Activated naive CD8-positive, alpha-beta T cell treated with anti-CD3 and anti-CD28 coated beads, Interleukin-2, amount 10 ng/mL, durations not matched to agents 7 days and 5 days (primary cell): ENCODE measurements at regions not wholly inside any gene's neighbourhood (a gene's known extent, or its start where the extent isn't known, plus 50 kb on each side); places are given as distances from the start of the nearest gene placed in this dataset.
"Not testable (repeated sequence)": the region's sequence is repeated elsewhere in the genome, so short reads cannot be mapped to it uniquely, and the experiment has no call there.

Source experiments
- ATAC-seq: fragments of 150-1000 bp; cut with Tn5 transposase; one replicate; pipeline ENCODE4 v1.10.0; 2021; ENCODE audit warnings: low read depth, moderate library complexity
- POLR2A ChIA-PET: fragments of 350-600 bp; sonication (Branson Sonifier 250); formaldehyde crosslinking; loops from one replicate; lab custom pipeline; 2021; ENCODE audit warnings: antibody characterized with exemption; lab: Charles Lee
- DNase-seq: peaks from one replicate; pipeline ENCODE4 v3.0.0; 2021
- H3K27ac Mint-ChIP-seq: one replicate; pipeline ENCODE4 v1.8.0; 2022; ENCODE audit warnings: mild to moderate bottlenecking, mixed read lengths
- H3K27me3 Mint-ChIP-seq: one replicate; pipeline ENCODE4 v1.8.0; 2022; ENCODE audit warnings: mild to moderate bottlenecking, moderate library complexity, mixed read lengths
- H3K36me3 Mint-ChIP-seq: one replicate; pipeline ENCODE4 v1.8.0; 2021; ENCODE audit warnings: mild to moderate bottlenecking, mixed read lengths
- H3K4me1 Mint-ChIP-seq: one replicate; pipeline ENCODE4 v1.8.0; 2021; ENCODE audit warnings: mixed read lengths
- H3K4me3 Mint-ChIP-seq: one replicate; pipeline ENCODE4 v1.8.0; 2022; ENCODE audit warnings: mild to moderate bottlenecking, moderate library complexity, mixed read lengths
- H3K9me3 Mint-ChIP-seq: one replicate; pipeline ENCODE4 v1.8.0; 2021; ENCODE audit warnings: mixed read lengths

- DNase-seq (no peak), ATAC-seq (no peak)
- H3K27me3 Mint-ChIP-seq, result peaks cover 7% of the 10 kb centered on the region
- H3K9me3 Mint-ChIP-seq, result no peaks in the 10 kb centered on the region
- no peaks in the 10 kb centered on the region for H3K36me3 Mint-ChIP-seq
- H3K4me3 Mint-ChIP-seq, result no peak overlapping the region
- H3K27ac Mint-ChIP-seq, result no peak overlapping the region
- POLR2A ChIA-PET, result no interaction called here
- H3K4me1 Mint-ChIP-seq, result no peaks in the 10 kb centered on the region
Measured at GRCh38 chr1:29390075-29390474, 153.8 kb downstream of the PTPRU start.

DNA sequence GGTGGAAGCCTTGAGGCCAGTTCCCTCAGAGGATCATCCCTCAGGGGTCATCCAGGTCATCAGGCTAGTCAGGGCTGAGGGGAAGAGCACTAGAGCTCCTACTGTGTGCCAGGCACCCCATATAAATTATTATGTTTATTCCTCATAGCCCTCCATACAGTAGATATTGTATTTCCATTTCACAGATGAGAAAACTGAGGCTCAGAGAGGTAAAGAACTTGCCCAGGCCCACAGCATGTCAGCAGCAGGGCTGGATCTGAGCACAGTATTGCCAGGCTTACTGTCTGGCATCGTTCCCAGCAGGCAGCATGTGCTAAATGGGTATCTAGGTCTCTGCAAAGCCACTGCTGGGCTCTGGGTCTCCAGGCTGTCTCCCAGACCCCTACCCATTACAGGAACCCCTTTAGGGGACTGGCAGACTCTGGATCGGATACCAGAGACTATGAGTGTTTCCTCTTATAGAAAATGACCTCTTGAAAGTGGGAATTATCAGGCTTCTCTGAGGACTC, 153.3 kb downstream of the PTPRU start:
- no peaks in the 10 kb centered on the region for H3K36me3 Mint-ChIP-seq
- no peaks in the 10 kb centered on the region for H3K9me3 Mint-ChIP-seq
- H3K27me3 Mint-ChIP-seq, result peaks cover 7% of the 10 kb centered on the region
- no peak overlapping the region for H3K4me3 Mint-ChIP-seq
- no peak for ATAC-seq
- DNase-seq, result no peak
- no peak overlapping the region for H3K27ac Mint-ChIP-seq
- no peaks in the 10 kb centered on the region for H3K4me1 Mint-ChIP-seq
- POLR2A ChIA-PET, result no interaction called here

GRCh38 chr1:29388884-29389283, 152.6 kb downstream of the PTPRU start:
- Mint-ChIP-seq H3K27me3 (peaks cover 10% of the 10 kb centered on the region), H3K36me3 (no peaks in the 10 kb centered on the region)
- DNase-seq, result no peak

GRCh38 chr1:29388170-29388569, 151.8 kb downstream of the PTPRU start:
- Mint-ChIP-seq H3K4me3 (no peak overlapping the region), H3K36me3 (no peaks in the 10 kb centered on the region), H3K27me3 (peaks cover 12% of the 10 kb centered on the region), H3K9me3 (no peaks in the 10 kb centered on the region), H3K27ac (no peak overlapping the region), H3K4me1 (no peaks in the 10 kb centered on the region)
- DNase-seq (no peak), ATAC-seq (no peak)
- POLR2A ChIA-PET, result no interaction called here

More at GRCh38 chr1:29388884-29389283, 152.6 kb downstream of the PTPRU start:
- no peak overlapping the region for H3K4me3 Mint-ChIP-seq
- POLR2A ChIA-PET, result no interaction called here
- H3K27ac Mint-ChIP-seq, result no peak overlapping the region
- ATAC-seq, result no peak
- H3K4me1 Mint-ChIP-seq, result no peaks in the 10 kb centered on the region
- H3K9me3 Mint-ChIP-seq, result no peaks in the 10 kb centered on the region

GRCh38 chr1:29387210-29387609, 150.9 kb downstream of the PTPRU start:
- POLR2A ChIA-PET, result no interaction called here
- no peak overlapping the region for H3K4me3 Mint-ChIP-seq
- H3K27me3 Mint-ChIP-seq, result peaks cover 11% of the 10 kb centered on the region
- ATAC-seq (no peak), DNase-seq (no peak)
- no peaks in the 10 kb centered on the region for H3K36me3 Mint-ChIP-seq
- no peak overlapping the region for H3K27ac Mint-ChIP-seq
- H3K9me3 Mint-ChIP-seq, result no peaks in the 10 kb centered on the region
- no peaks in the 10 kb centered on the region for H3K4me1 Mint-ChIP-seq

- H3K27ac Mint-ChIP-seq, H3K36me3 Mint-ChIP-seq, POLR2A ChIA-PET, H3K9me3 Mint-ChIP-seq, H3K4me1 Mint-ChIP-seq, ATAC-seq, H3K4me3 Mint-ChIP-seq, DNase-seq: not testable (repeated sequence)
- H3K27me3 Mint-ChIP-seq, result peaks cover 11% of the 10 kb centered on the region
Measured at GRCh38 chr1:29386453-29386852, 150.1 kb downstream of the PTPRU start.

GRCh38 chr1:29385966-29386365, 149.6 kb downstream of the PTPRU start:
- H3K27ac Mint-ChIP-seq, result no peak overlapping the region
- no peaks in the 10 kb centered on the region for H3K4me1 Mint-ChIP-seq
- no peaks in the 10 kb centered on the region for H3K9me3 Mint-ChIP-seq
- POLR2A ChIA-PET, result no interaction called here
- no peak overlapping the region for H3K4me3 Mint-ChIP-seq
- DNase-seq (no peak), ATAC-seq (no peak)
- peaks cover 11% of the 10 kb centered on the region for H3K27me3 Mint-ChIP-seq
- H3K36me3 Mint-ChIP-seq, result no peaks in the 10 kb centered on the region

GRCh38 chr1:29384496-29385015, 148.2 kb downstream of the PTPRU start:
- POLR2A ChIA-PET, result no interaction called here
- H3K36me3 Mint-ChIP-seq, result no peaks in the 10 kb centered on the region
- DNase-seq, result no peak
- no peak overlapping the region for H3K4me3 Mint-ChIP-seq
- H3K9me3 Mint-ChIP-seq, result no peaks in the 10 kb centered on the region
- no peak overlapping the region for H3K27ac Mint-ChIP-seq
- H3K4me1 Mint-ChIP-seq, result no peaks in the 10 kb centered on the region
- ATAC-seq, result no peak
- H3K27me3 Mint-ChIP-seq, result peaks cover 11% of the 10 kb centered on the region

DNA sequence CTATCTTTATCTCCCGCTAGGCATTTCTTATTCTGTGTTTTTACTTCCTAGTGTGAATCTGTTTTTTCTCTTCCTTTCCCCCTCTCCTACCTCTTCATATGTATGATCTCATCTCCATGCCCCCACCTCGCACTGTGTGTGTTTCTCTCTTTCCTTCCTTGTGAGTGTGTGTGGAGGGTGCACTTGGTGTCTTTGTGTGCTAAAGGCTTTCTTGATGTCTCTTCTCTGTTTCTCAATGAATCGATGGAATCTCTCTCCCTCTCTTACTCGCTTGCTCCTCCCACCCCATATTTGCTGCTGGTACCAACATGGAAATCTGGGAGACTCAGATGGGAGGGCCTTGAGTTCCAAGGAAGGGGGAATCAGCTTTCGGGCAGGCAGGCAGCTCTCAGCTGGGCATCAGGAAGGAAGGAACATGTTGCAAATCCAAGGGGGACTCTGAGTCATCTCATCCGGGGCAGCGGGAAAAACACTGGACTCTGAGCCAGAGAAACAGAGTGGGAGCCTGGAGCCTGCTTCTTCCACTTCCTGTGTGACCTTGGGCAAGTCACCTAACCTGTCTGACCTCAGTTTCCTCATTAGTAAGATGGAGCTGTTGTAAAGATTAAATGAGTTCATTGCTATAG, 147.5 kb downstream of the PTPRU start:
- POLR2A ChIA-PET, result no interaction called here
- DNase-seq (no peak), ATAC-seq (no peak)
- peaks cover 1% of the 10 kb centered on the region for H3K36me3 Mint-ChIP-seq
- peaks cover 6% of the 10 kb centered on the region for H3K9me3 Mint-ChIP-seq
- H3K27ac Mint-ChIP-seq, result no peak overlapping the region
- H3K4me3 Mint-ChIP-seq, result no peak overlapping the region
- H3K27me3 Mint-ChIP-seq, result peaks cover 11% of the 10 kb centered on the region
- H3K4me1 Mint-ChIP-seq, result no peaks in the 10 kb centered on the region

GRCh38 chr1:29382851-29383745, 146.8 kb downstream of the PTPRU start:
- ATAC-seq (no peak), DNase-seq (no peak)
- peaks cover 1% of the 10 kb centered on the region for H3K36me3 Mint-ChIP-seq
- H3K9me3 Mint-ChIP-seq, result peaks cover 10% of the 10 kb centered on the region
- H3K27ac Mint-ChIP-seq, result no peak overlapping the region
- H3K27me3 Mint-ChIP-seq, result peaks cover 11% of the 10 kb centered on the region
- POLR2A ChIA-PET, result no interaction called here
- no peaks in the 10 kb centered on the region for H3K4me1 Mint-ChIP-seq
- no peak overlapping the region for H3K4me3 Mint-ChIP-seq

GRCh38 chr1:29381426-29381825, 145.1 kb downstream of the PTPRU start:
- H3K27ac Mint-ChIP-seq, result no peak overlapping the region
- peaks cover 16% of the 10 kb centered on the region for H3K9me3 Mint-ChIP-seq
- POLR2A ChIA-PET, result no interaction called here
- DNase-seq (no peak), ATAC-seq (no peak)
- no peaks in the 10 kb centered on the region for H3K4me1 Mint-ChIP-seq
- peaks cover 7% of the 10 kb centered on the region for H3K27me3 Mint-ChIP-seq
- no peak overlapping the region for H3K4me3 Mint-ChIP-seq
- H3K36me3 Mint-ChIP-seq, result peaks cover 1% of the 10 kb centered on the region

DNA sequence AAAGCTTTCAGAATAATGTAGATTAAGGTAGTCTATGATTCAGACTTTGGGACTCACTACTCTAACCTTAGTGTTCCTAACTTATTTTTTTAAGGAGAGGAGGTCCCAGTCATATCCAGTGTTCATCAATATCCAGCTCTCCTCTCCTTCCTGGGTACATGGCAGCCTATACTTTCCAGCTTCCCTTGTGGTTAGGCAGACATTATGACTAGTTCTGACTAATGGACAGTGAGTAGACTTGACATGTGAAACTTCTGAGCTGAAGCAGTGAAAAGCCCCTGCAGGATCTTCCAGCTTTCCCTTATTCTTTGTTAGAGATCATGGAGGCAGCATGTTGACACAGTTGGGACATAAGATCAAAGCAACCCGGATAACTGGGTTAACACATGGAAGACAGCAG, 144.2 kb downstream of the PTPRU start:
- H3K27me3 Mint-ChIP-seq, result peaks cover 8% of the 10 kb centered on the region
- H3K4me3 Mint-ChIP-seq, result no peak overlapping the region
- H3K36me3 Mint-ChIP-seq, result peaks cover 1% of the 10 kb centered on the region
- ATAC-seq (no peak), DNase-seq (no peak)
- no peak overlapping the region for H3K27ac Mint-ChIP-seq
- POLR2A ChIA-PET, result no interaction called here
- H3K4me1 Mint-ChIP-seq, result no peaks in the 10 kb centered on the region
- H3K9me3 Mint-ChIP-seq, result peaks cover 16% of the 10 kb centered on the region

GRCh38 chr1:29379443-29380073, 143.2 kb downstream of the PTPRU start:
- DNase-seq (no peak), ATAC-seq (no peak)
- Mint-ChIP-seq H3K4me1 (no peaks in the 10 kb centered on the region), H3K9me3 (peaks cover 19% of the 10 kb centered on the region), H3K27ac (no peak overlapping the region), H3K27me3 (peaks cover 11% of the 10 kb centered on the region), H3K4me3 (no peak overlapping the region), H3K36me3 (peaks cover 1% of the 10 kb centered on the region)
- POLR2A ChIA-PET, result no interaction called here
